H7 (cell line): ENCODE measurements at regions not wholly inside any gene's neighbourhood (a gene's known extent, or its start where the extent isn't known, plus 50 kb on each side); places are given as distances from the start of the nearest gene placed in this dataset.

Experiments
- DNase-seq: peaks from one replicate; pipeline ENCODE4 v3.0.0; 2012
- H3K27me3 ChIP-seq: 2 replicates; pipeline ENCODE4 v1.6.0; 2011; ENCODE audit warnings: mild to moderate bottlenecking, low read length; ENCODE audit not compliant: control insufficient read depth, insufficient read depth
- H3K36me3 ChIP-seq: replicated peaks from 2 replicates; pipeline ENCODE4 v1.5.1; 2011; ENCODE audit warnings: low read length; ENCODE audit not compliant: control insufficient read depth, insufficient read depth
- H3K4me3 ChIP-seq: 2 replicates; pipeline ENCODE4 v1.5.1; 2011; ENCODE audit warnings: low read depth, mild to moderate bottlenecking, control low read depth, low read length, moderate library complexity; ENCODE audit not compliant: insufficient read depth

GRCh38 chr13:74841123-74841522, 640.8 kb downstream of the TBC1D4 start:
- H3K27me3 ChIP-seq: no peaks in the 10 kb centered on the region
- no peak overlapping the region for H3K4me3 ChIP-seq
- DNase-seq: no peak
- H3K36me3 ChIP-seq: no peaks in the 10 kb centered on the region

- H3K27me3 ChIP-seq: no peaks in the 10 kb centered on the region
- H3K4me3 ChIP-seq: no peak overlapping the region
- H3K36me3 ChIP-seq: no peaks in the 10 kb centered on the region
- DNase-seq: no peak
Measured at GRCh38 chr13:74839656-74840055, 642.3 kb downstream of the TBC1D4 start.

- DNase-seq: no peak
- no peaks in the 10 kb centered on the region for H3K27me3 ChIP-seq
- H3K4me3 ChIP-seq: no peak overlapping the region
- H3K36me3 ChIP-seq: no peaks in the 10 kb centered on the region
Measured at GRCh38 chr13:74838096-74838495, 643.9 kb downstream of the TBC1D4 start.

- Histone ChIP-seq H3K36me3 (no peaks in the 10 kb centered on the region), H3K27me3 (no peaks in the 10 kb centered on the region), H3K4me3 (no peak overlapping the region)
- DNase-seq: no peak
Measured at GRCh38 chr13:74836628-74837027, 645.3 kb downstream of the TBC1D4 start.

- H3K36me3 ChIP-seq: no peaks in the 10 kb centered on the region
- H3K4me3 ChIP-seq: no peak overlapping the region
Measured at GRCh38 chr13:74835579-74835978, 646.4 kb downstream of the TBC1D4 start.

GRCh38 chr13:74825938-74826246, 656.1 kb downstream of the TBC1D4 start:
- Histone ChIP-seq H3K36me3 (no peaks in the 10 kb centered on the region), H3K27me3 (no peaks in the 10 kb centered on the region), H3K4me3 (no peak overlapping the region)
- DNase-seq: no peak

More at GRCh38 chr13:74835579-74835978, 646.4 kb downstream of the TBC1D4 start:
- DNase-seq: no peak
- H3K27me3 ChIP-seq: no peaks in the 10 kb centered on the region

GRCh38 chr13:74825152-74825937, 656.6 kb downstream of the TBC1D4 start:
- Histone ChIP-seq H3K4me3 (no peak overlapping the region), H3K36me3 (no peaks in the 10 kb centered on the region), H3K27me3 (no peaks in the 10 kb centered on the region)
- DNase-seq: no peak

- H3K36me3 ChIP-seq: no peaks in the 10 kb centered on the region
- no peak for DNase-seq
- H3K4me3 ChIP-seq: no peak overlapping the region
- no peaks in the 10 kb centered on the region for H3K27me3 ChIP-seq
Measured at GRCh38 chr13:74820809-74821208, 661.2 kb downstream of the TBC1D4 start.

- Histone ChIP-seq H3K36me3 (no peaks in the 10 kb centered on the region), H3K27me3 (no peaks in the 10 kb centered on the region), H3K4me3 (no peak overlapping the region)
- no peak for DNase-seq
Measured at GRCh38 chr13:74819549-74819948, 662.4 kb downstream of the TBC1D4 start.

- Histone ChIP-seq H3K36me3 (no peaks in the 10 kb centered on the region), H3K27me3 (no peaks in the 10 kb centered on the region), H3K4me3 (no peak overlapping the region)
- no peak for DNase-seq
Measured at GRCh38 chr13:74816737-74817136, 665.2 kb downstream of the TBC1D4 start.

- no peaks in the 10 kb centered on the region for H3K36me3 ChIP-seq
- H3K27me3 ChIP-seq: no peaks in the 10 kb centered on the region
- H3K4me3 ChIP-seq: no peak overlapping the region
- no peak for DNase-seq
Measured at GRCh38 chr13:74796157-74796556, 662.0 kb upstream of the KLF12 start.

- Histone ChIP-seq H3K4me3 (no peak overlapping the region), H3K36me3 (no peaks in the 10 kb centered on the region), H3K27me3 (no peaks in the 10 kb centered on the region)
- no peak for DNase-seq
Measured at GRCh38 chr13:74795526-74795925, 661.3 kb upstream of the KLF12 start.

- Histone ChIP-seq H3K4me3 (no peak overlapping the region), H3K36me3 (no peaks in the 10 kb centered on the region), H3K27me3 (no peaks in the 10 kb centered on the region)
- DNase-seq: no peak
Measured at GRCh38 chr13:74794582-74794981, 660.4 kb upstream of the KLF12 start.

- no peak for DNase-seq
- Histone ChIP-seq H3K4me3 (no peak overlapping the region), H3K27me3 (no peaks in the 10 kb centered on the region), H3K36me3 (no peaks in the 10 kb centered on the region)
Measured at GRCh38 chr13:74794147-74794546, 659.9 kb upstream of the KLF12 start.

GRCh38 chr13:74784959-74785358, 650.8 kb upstream of the KLF12 start:
- DNase-seq: no peak
- Histone ChIP-seq H3K4me3 (no peak overlapping the region), H3K36me3 (no peaks in the 10 kb centered on the region), H3K27me3 (no peaks in the 10 kb centered on the region)

- H3K4me3 ChIP-seq: no peak overlapping the region
- no peak for DNase-seq
- no peaks in the 10 kb centered on the region for H3K36me3 ChIP-seq
- no peaks in the 10 kb centered on the region for H3K27me3 ChIP-seq
Measured at GRCh38 chr13:74778946-74779345, 644.7 kb upstream of the KLF12 start.
